Tongue (tissue), 1 donor: ENCODE measurements at regions not wholly inside any gene's neighbourhood (a gene's known extent, or its start where the extent isn't known, plus 50 kb on each side); places are given as distances from the start of the nearest gene placed in this dataset.
"Not testable (repeated sequence)": the region's sequence is repeated elsewhere in the genome, so short reads cannot be mapped to it uniquely, and the experiment has no call there.

Source experiments
- DNase-seq: peaks from one replicate; pipeline ENCODE4 v3.0.0-alpha.2; 2015

GRCh38 chr6:134391205-134391604 lies 73.3 kb upstream of the SGK1 start:
- DNase-seq, result no peak

- no peak for DNase-seq
Observed at GRCh38 chr6:134389658-134390057, 71.7 kb upstream of the SGK1 start.

GRCh38 chr6:134389129-134389528 lies 71.2 kb upstream of the SGK1 start:
- no peak for DNase-seq

- DNase-seq, result not testable (repeated sequence)
Observed at GRCh38 chr6:134386482-134386881, 68.6 kb upstream of the SGK1 start.

GRCh38 chr6:134381959-134382358 lies 64.0 kb upstream of the SGK1 start:
- peak; percentile 26 for DNase-seq

GRCh38 chr6:134379599-134379998 lies 61.7 kb upstream of the SGK1 start:
- DNase-seq, result no peak

- peak; percentile 64 for DNase-seq
Observed at GRCh38 chr6:134379076-134379475, 61.2 kb upstream of the SGK1 start.

GRCh38 chr6:134378426-134378825 lies 60.5 kb upstream of the SGK1 start:
- no peak for DNase-seq

- no peak for DNase-seq
Observed at GRCh38 chr6:134376785-134377184, 58.9 kb upstream of the SGK1 start.

- no peak for DNase-seq
Observed at GRCh38 chr6:134375220-134375580, 57.3 kb upstream of the SGK1 start.

GRCh38 chr6:134374491-134375219 lies 56.7 kb upstream of the SGK1 start:
- no peak for DNase-seq

GRCh38 chr6:134373993-134374392 lies 56.1 kb upstream of the SGK1 start:
- DNase-seq, result no peak

- DNase-seq, result no peak
Observed at GRCh38 chr6:134373282-134373922, 55.5 kb upstream of the SGK1 start.

GRCh38 chr6:134372603-134373281 lies 54.8 kb upstream of the SGK1 start:
- DNase-seq, result no peak

- DNase-seq, result no peak
Observed at GRCh38 chr6:134368670-134369069, 50.8 kb upstream of the SGK1 start.
